NCI-H2171 treated with DMSO at 0.1 percent for 48 hours (cell line): ENCODE measurements at regions not wholly inside any gene's neighbourhood (a gene's known extent, or its start where the extent isn't known, plus 50 kb on each side); places are given as distances from the start of the nearest gene placed in this dataset.
A peak's percentile ranks its signal among the peaks of the same experiment; 100 is the strongest.

ENCODE experiments used
- DNase-seq: peaks from one replicate; lab custom pipeline; 2025; lab: John Stamatoyannopoulos, UW

GRCh38 chr9:87085073-87085472 lies 137.8 kb upstream of the GAS1 start:
- no peak for DNase-seq

DNA sequence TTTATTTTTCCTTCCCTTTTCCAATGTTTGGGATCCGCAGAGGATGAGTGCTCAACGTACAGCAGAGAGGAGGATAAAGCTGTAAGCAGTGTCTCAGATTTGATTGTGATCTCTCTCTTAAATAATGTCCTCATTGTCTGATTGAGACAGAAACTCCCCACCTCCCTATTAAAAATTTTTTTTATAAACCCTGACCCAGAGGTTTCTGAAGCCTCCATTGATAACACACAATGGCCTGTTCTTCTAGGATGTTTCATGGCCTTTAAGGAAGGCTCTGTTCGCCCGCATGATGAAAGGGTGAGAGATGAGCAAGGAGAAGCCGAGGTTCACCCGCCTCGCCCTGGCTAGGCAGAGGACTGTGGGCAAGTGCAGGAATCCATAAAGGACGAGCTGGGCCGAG lies 138.2 kb upstream of the GAS1 start:
- DNase-seq: no peak

DNA sequence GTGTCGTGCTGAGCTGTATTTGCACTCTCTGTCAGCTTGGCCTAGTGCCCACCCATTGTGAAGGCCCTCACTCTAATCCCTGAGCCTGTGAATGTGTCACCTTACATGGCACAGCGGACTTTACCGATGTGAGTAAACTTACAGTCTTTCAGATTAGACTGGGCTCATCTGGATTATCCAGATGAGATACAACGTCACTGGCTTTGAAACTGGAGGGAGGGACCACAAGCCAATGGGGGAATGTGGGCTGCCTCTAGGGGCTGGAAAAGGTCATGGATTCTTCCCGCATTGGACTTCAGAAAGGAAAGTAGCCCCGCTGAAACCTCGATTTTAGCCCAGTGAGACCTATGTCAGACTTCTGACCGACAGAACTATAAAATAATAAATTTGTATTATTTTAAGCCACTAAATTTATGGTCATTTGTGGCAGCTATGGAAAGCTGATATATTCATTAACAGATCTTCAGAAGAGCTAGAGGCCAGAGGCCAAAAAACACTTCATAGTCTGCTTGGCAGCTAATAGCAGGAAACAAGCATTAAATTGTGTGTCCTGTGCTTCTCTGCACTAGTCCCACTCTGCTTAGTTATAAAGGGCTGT lies 139.0 kb upstream of the GAS1 start:
- no peak for DNase-seq

GRCh38 chr9:87087197-87087596 lies 139.9 kb upstream of the GAS1 start:
- no peak for DNase-seq

GRCh38 chr9:87088192-87088591 lies 140.9 kb upstream of the GAS1 start:
- no peak for DNase-seq

DNA sequence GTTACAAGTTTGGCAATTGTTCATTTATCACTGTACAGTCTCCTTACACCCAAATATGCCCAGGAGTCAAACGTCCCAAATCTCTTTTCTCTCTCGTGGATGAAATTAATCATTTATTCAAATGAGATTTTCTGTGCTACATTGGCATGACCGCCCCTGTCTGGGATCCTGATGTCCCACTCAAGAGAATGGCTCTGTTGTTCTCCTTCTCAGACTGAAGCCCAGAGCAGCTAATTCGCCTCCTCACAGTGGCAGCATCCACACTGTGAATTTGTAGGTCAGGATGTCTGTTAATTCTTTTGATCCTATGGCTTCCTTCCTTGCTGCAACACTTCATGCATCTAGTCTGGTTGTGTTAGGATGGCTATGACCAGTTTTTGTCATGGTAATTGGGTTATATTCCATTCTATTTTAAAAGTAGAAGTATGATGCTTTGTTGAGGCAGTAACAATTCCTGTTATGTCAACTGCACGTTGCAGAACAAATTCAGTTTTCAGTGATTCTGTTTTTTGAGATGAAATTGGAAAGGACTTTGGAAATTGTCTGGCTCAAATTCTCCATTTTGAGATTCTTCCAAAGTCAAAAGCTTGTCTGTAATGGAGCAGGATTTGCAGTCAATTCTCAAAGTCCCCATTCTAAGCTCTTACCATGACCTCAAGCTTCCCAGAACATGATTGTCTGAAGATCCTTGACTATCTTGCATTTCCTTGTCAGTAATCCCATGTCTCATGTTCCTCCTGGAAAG lies 141.5 kb upstream of the GAS1 start:
- no peak for DNase-seq

DNA sequence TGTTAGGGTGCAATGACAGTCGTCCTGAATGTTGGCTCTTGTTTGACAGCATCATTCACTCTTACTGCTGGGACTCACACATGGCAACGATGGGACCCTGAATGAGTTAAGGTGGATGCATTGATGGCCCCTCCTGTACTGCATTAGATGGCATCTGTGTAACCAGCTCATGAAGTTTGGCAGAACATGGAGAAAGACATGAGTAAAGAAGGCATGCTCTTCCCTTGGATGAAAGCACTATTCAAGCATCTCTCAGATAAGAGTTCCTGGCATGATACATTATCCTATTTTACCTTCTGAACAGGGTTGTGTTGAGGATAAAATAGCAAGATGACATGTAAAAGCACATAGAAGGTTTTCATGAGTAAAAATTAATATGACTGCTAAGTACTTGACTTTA lies 142.2 kb upstream of the GAS1 start:
- DNase-seq: no peak

DNA sequence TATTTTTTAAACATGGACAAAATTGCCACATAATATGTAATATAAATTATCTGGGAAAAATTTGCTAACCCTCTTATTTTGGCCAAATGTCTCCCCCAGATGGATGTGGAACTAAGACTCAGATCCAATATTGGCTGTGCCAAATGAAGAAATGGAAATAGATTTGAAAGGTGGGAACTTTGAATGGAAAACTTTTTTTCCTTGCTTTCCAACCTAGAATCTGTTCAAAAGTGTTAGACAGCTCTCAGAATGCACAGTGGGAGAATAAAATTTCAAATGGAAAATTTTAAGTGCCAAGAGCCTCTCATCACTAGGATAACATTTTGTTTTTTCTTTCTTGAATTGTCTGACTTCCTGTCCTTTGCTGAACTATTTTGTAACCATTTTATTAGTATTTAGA lies 142.6 kb upstream of the GAS1 start:
- DNase-seq: no peak

DNA sequence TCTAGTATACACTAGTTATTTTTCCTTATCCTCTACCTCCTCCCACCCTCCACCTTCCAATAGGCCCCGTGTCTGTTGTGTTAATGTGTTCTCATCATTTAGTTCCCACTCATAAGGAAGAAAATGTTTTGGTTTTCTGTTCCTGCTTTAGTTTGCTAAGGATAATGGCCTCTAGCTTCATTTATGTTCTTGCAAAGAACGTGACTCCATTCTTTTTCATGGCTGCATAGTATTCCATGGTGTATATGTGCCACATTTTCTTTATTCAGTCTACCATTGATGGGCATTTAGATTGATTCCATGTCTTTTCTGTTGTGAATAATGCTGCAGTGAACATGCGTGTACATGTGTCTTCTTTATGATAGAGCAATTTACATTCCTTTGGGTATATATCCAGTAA lies 146.5 kb upstream of the GAS1 start:
- no peak for DNase-seq

- DNase-seq: no peak
Observed at GRCh38 chr9:87095951-87096350, 148.6 kb upstream of the GAS1 start.

DNA sequence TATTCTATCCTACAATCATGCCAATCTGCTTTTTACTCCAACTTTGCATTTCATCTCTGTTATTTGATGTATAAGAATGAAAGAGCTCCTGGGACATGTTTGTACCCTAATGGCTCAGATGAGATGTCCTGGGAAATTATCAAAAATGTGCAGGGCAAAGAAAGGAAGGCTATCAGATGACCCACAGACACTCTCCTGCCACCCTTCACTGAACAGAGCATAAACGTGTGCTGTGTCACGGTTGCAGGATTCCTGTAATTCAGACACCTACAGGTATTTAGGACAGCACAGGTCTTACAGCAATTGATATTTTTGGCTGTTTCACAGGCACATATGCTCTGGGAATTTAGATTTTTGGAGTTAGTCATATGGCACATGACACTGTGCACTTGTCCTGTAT lies 149.2 kb upstream of the GAS1 start:
- no peak for DNase-seq

DNA sequence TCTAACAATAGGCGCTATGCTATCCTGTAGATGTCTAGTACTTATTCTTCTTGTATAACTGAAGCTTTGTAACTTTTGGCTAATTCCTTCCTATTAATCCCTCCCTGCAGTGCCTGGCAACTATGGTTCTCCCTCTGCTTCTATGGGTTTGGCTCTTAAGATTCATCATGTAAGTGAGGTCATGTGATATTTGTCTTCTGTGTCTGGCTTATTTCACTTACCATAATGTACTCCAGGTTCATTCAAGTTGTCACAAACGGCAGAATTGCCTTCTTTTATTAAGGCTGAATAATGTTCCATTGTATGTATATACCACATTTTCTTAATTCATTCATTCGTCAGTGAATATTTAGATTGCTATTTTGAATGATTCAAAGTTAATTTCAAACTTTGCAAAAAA lies 149.9 kb upstream of the GAS1 start:
- no peak for DNase-seq

DNA sequence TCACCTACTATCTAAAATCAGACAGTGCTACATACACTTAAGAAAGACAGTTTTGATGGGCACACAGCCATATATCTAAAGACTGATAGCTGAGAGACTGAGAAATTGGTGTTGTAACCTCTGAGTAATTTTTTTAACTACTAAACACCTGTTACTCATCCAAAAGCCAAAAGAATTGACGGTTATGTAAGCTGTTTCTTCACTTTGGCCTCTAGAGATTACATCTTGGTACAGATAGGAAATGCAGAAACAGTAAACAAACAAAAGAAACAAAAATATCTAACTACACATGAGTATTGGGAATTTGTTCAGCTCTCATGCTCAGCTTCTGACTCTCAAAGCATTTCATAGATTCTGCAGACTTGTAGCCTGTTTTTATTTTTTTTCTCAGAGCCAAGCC lies 152.1 kb upstream of the GAS1 start:
- no peak for DNase-seq

- DNase-seq: no peak
Observed at GRCh38 chr9:87100001-87100400, 152.7 kb upstream of the GAS1 start.

- DNase-seq: no peak
Observed at GRCh38 chr9:87102126-87102525, 154.8 kb upstream of the GAS1 start.

DNA sequence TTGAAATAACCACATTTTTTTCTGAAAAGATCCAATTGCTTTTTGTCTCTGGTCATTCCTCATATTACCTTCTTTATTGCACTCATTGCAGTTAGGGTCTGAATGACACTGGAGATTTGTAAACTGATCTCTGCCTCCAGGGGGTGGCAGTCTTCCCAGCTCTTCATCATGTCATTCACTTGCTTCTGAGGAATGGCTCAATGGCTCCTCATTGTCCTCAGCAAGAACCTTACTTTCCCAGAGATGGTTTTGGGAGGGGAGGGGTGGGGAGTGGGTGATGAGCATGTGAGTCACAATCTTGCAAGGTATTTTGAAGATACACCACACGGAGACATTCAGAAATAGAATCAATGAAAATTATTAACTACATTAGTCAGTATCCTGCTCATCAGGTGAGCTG lies 159.8 kb upstream of the GAS1 start:
- no peak for DNase-seq

DNA sequence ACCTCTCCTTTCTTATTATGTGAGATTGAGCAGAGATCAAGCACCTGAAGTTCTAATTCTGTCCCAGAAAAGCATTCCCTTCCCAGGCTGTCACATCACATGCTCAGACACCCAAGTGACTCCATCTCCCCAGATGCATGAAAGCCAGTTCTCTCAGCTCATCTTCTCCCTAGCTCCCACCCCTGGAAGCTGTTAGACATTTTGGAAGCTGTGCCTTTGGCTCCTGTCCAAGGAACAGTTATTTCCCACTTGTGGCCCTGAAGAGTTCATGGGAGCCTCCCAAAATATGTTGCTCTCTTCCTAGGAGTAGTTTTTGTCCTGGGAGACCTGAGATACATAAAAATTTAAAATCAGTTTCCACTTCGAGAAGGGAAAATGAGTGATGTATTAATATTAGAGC lies 161.4 kb upstream of the GAS1 start:
- DNase-seq: peak; percentile 10

GRCh38 chr9:87109231-87109631 lies 161.9 kb upstream of the GAS1 start:
- no peak for DNase-seq

DNA sequence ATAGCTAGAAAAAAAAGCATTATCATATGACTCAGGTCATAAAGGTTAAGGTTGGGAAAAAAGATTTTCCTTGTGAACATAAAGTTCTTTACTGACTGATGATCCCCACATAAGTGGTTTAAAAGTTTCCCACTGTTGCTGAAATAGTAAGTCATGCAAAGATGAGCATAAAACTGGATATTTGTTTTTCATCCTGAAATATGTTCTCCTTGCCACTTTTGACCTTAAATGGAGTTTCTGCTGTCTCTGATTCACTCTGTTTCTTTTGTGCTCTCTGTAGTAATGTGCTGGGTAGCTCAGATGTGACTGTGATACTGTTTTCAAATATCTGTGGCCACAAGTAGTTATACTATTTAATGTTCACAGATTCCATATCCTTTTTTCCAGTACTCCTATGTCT lies 162.5 kb upstream of the GAS1 start:
- no peak for DNase-seq

GRCh38 chr9:87111010-87111409 lies 163.7 kb upstream of the GAS1 start:
- no peak for DNase-seq

DNA sequence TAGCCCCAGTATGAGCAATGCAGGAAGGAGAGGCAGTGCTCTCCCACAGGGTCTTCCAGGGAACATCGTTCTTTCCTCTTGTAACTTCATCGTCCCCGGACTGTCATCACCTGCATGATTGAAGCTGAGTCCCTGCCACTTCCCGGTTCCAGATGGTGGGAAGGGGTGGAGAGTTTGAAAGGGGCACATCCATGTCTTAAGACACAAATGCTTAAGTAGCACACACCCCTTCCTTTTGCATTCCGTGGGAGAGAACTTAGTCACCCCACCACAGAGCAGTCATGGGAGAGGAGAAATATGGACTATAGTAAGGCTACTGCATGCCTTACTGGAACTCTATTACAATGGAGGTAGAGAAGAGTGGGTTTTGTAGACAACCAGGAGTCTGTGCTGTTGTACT lies 165.3 kb upstream of the GAS1 start:
- no peak for DNase-seq

DNA sequence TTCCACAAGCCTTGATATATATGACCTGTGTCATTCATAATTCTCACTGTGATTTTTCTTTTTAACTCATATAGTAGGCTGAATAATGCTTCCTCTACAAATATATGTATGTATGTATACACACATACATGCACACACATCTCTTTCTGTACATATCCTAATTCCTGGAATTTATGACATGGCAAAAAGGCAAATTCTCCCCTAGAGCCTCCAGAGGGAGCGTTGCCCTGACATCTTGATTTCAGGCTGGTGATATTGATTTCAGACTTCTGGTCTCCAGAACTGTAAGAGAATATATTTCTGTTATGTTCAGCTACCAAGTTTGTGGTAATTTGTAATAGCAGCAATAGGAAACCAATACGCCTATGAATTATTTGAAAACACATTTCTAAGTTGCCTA lies 166.6 kb upstream of the GAS1 start:
- no peak for DNase-seq

DNA sequence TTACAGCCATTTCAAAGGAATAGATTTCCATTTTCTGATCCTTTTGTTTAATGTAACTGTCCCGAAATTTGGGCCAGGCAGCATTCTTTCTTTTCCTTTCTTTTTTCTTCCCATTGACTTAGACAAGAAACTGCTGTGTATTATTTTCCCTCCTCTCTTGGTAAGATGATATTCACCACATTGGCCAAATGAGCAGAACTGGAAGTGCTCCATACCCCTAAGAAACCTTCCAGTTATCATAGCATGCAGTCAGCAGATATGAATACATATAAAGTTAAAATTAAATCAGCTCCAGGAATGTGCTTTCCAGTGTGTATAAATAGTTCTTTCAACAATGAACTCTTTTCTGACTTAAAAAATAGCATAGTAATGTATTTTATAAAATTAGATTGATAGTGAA lies 168.5 kb upstream of the GAS1 start:
- DNase-seq: no peak

GRCh38 chr9:87116492-87116891 lies 169.2 kb upstream of the GAS1 start:
- no peak for DNase-seq
